ENCODE measurements at regions not wholly inside any gene's neighbourhood (a gene's known extent, or its start where the extent isn't known, plus 50 kb on each side); places are given as distances from the start of the nearest gene placed in this dataset.

GRCh38 chr15:98386561-98386960 is 261.8 kb upstream of the IGF1R start:
- Histone ChIP-seq H3K4me3 (ENCODE audit: low read depth, low read length) (no peak overlapping the region), H3K36me3 (ENCODE audit: control insufficient read depth, insufficient read depth, low read length) (no peaks in the 10 kb centered on the region), H3K27me3 (replicated peaks; ENCODE audit: control insufficient read depth, insufficient read depth, low read length) (no peaks in the 10 kb centered on the region), H3K4me1 (no peaks in the 10 kb centered on the region), H3K9me3 (no peaks in the 10 kb centered on the region)
- no peak for DNase-seq
- H3K27ac Mint-ChIP-seq (ENCODE audit: unreplicated experiment) = no peak overlapping the region
- no TSS peak for BruUV-seq (replicated peaks)
- intact Hi-C loops (cut with micrococcal nuclease; ENCODE audit: unreplicated experiment) = no loop called here
- no peak overlapping the region for H3K4me3 Mint-ChIP-seq (ENCODE audit: unreplicated experiment)
- ChIA-PET POLR2A (no interaction called here), CTCF (no interaction called here)
- H3K9me3 Mint-ChIP-seq (ENCODE audit: unreplicated experiment) = no peaks in the 10 kb centered on the region
- no peaks in the 10 kb centered on the region for H3K4me1 Mint-ChIP-seq (ENCODE audit: low read depth, unreplicated experiment)
- no peaks in the 10 kb centered on the region for H3K36me3 Mint-ChIP-seq (ENCODE audit: insufficient read depth, unreplicated experiment)
- TF ChIP-seq, protein P1, sequence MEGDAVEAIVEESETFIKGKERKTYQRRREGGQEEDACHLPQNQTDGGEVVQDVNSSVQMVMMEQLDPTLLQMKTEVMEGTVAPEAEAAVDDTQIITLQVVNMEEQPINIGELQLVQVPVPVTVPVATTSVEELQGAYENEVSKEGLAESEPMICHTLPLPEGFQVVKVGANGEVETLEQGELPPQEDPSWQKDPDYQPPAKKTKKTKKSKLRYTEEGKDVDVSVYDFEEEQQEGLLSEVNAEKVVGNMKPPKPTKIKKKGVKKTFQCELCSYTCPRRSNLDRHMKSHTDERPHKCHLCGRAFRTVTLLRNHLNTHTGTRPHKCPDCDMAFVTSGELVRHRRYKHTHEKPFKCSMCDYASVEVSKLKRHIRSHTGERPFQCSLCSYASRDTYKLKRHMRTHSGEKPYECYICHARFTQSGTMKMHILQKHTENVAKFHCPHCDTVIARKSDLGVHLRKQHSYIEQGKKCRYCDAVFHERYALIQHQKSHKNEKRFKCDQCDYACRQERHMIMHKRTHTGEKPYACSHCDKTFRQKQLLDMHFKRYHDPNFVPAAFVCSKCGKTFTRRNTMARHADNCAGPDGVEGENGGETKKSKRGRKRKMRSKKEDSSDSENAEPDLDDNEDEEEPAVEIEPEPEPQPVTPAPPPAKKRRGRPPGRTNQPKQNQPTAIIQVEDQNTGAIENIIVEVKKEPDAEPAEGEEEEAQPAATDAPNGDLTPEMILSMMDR (IDR thresholded peaks at IDR 0.05; ENCODE audit: insufficient read depth in 1 of 2, low read depth in 1 of 2, low read length in 1 of 2, severe bottlenecking in 1 of 2, unreplicated experiment in 1 of 2) = no peak
- peaks cover 21% of the 10 kb centered on the region for H3K27me3 Mint-ChIP-seq (ENCODE audit: insufficient read depth, unreplicated experiment)

DNA sequence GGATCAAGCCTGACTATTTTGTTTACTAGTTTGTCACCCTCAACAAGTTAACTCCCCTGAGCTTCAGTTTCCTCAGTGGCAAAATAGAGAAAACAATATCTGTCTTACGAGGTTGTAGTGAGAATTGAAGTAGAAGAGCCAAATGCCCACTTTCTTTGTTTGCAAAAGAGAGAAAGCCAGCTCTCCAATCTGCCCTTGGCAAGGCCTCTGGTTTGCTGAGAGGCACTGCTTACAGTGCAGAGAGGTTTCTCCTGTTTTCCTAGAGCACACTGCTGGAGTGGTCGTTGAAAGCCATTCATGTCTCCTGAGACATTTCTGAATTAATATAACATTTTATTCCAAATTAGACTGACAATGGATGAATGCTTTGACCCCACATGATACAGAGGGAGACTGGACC is 260.5 kb upstream of the IGF1R start:
- intact Hi-C loops (cut with micrococcal nuclease; ENCODE audit: unreplicated experiment) = no loop called here
- no TSS peak for BruUV-seq (replicated peaks)
- TF ChIP-seq, protein P1 (IDR thresholded peaks at IDR 0.05; ENCODE audit: insufficient read depth in 1 of 2, low read depth in 1 of 2, low read length in 1 of 2, severe bottlenecking in 1 of 2, unreplicated experiment in 1 of 2) = no peak

DNA sequence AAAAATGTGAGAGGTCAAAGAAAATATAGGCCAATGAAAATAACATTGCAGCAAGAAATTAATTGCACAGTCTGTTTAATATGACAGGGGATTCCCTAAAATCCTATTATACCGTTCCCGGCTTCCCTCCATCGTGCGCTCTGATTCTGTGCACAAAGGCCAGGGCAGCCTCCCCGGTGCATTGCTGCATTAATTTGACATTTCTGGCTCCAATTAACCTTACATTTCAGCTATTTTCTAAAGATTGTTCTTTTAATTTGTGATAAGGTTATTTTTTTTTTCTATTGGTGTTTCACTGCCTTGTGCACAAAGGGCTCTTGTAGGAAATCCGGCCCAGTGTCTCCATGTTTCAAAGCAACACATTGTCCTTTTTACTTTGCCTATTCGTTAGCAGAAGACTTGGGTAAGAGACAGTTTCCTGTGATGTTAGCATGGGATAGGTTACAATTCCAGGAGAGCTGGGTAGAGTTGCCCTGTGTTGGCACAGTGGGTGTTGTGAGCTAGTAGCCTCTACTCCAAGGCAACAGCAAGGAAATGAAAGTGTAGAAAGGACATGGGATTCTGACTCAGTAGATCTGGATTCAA is 257.3 kb upstream of the IGF1R start:
- intact Hi-C loops (cut with micrococcal nuclease; ENCODE audit: unreplicated experiment) = no loop called here
- H3K4me3 ChIP-seq (ENCODE audit: low read depth, low read length) = no peak overlapping the region
- H3K27me3 ChIP-seq (replicated peaks; ENCODE audit: control insufficient read depth, insufficient read depth, low read length) = no peaks in the 10 kb centered on the region
- H3K9me3 ChIP-seq = no peaks in the 10 kb centered on the region
- no peaks in the 10 kb centered on the region for H3K36me3 ChIP-seq (ENCODE audit: control insufficient read depth, insufficient read depth, low read length)
- CTCF ChIA-PET = no interaction called here
- POLR2A ChIA-PET = no interaction called here
- no peak for DNase-seq
- TF ChIP-seq, protein P1 (IDR thresholded peaks at IDR 0.05; ENCODE audit: insufficient read depth in 1 of 2, low read depth in 1 of 2, low read length in 1 of 2, severe bottlenecking in 1 of 2, unreplicated experiment in 1 of 2) = no peak
- Mint-ChIP-seq H3K4me1 (ENCODE audit: low read depth, unreplicated experiment) (no peaks in the 10 kb centered on the region), H3K36me3 (ENCODE audit: insufficient read depth, unreplicated experiment) (no peaks in the 10 kb centered on the region), H3K27me3 (ENCODE audit: insufficient read depth, unreplicated experiment) (peaks cover 21% of the 10 kb centered on the region), H3K27ac (ENCODE audit: unreplicated experiment) (no peak overlapping the region), H3K4me3 (ENCODE audit: unreplicated experiment) (no peak overlapping the region), H3K9me3 (ENCODE audit: unreplicated experiment) (no peaks in the 10 kb centered on the region)
- H3K4me1 ChIP-seq = no peaks in the 10 kb centered on the region
- BruUV-seq (replicated peaks) = no TSS peak

More for the DNA sequence above, 260.5 kb upstream of the IGF1R start:
- no peaks in the 10 kb centered on the region for H3K9me3 ChIP-seq
- Mint-ChIP-seq H3K4me3 (ENCODE audit: unreplicated experiment) (no peak overlapping the region), H3K9me3 (ENCODE audit: unreplicated experiment) (no peaks in the 10 kb centered on the region), H3K27me3 (ENCODE audit: insufficient read depth, unreplicated experiment) (peaks cover 21% of the 10 kb centered on the region), H3K4me1 (ENCODE audit: low read depth, unreplicated experiment) (no peaks in the 10 kb centered on the region), H3K27ac (ENCODE audit: unreplicated experiment) (no peak overlapping the region), H3K36me3 (ENCODE audit: insufficient read depth, unreplicated experiment) (no peaks in the 10 kb centered on the region)
- H3K4me1 ChIP-seq = no peaks in the 10 kb centered on the region
- ChIA-PET POLR2A (no interaction called here), CTCF (no interaction called here)
- no peaks in the 10 kb centered on the region for H3K27me3 ChIP-seq (replicated peaks; ENCODE audit: control insufficient read depth, insufficient read depth, low read length)
- DNase-seq = no peak
- H3K4me3 ChIP-seq (ENCODE audit: low read depth, low read length) = no peak overlapping the region
- H3K36me3 ChIP-seq (ENCODE audit: control insufficient read depth, insufficient read depth, low read length) = no peaks in the 10 kb centered on the region

All from Caco-2 (cell line).